22Rv1 (cell line): ENCODE measurements at regions not wholly inside any gene's neighbourhood (a gene's known extent, or its start where the extent isn't known, plus 50 kb on each side); places are given as distances from the start of the nearest gene placed in this dataset.

Experiments
- H3K27ac ChIP-seq: fragments of 450-650 bp; 2 replicates; pipeline ENCODE4 v1.5.1; 2017
- CTCF ChIP-seq: fragments of 450-650 bp; IDR thresholded peaks from 2 replicates; pipeline ENCODE4 v1.5.1; 2017; ENCODE audit warnings: mild to moderate bottlenecking
- ZFX ChIP-seq: fragments of 450-650 bp; IDR thresholded peaks from 2 replicates; pipeline ENCODE4 v1.6.1; 2017; ENCODE audit warnings: antibody characterized with exemption, borderline replicate concordance

- TF ChIP-seq CTCF (no peak), ZFX (no peak)
These were observed 115.3 kb upstream of the NEO1 start for GRCh38 chr15:72936691-72937679.

GRCh38 chr15:72936237-72936636 is 116.0 kb upstream of the NEO1 start:
- no peak overlapping the region for H3K27ac ChIP-seq
- no peak for TF ChIP-seq ZFX
- no peak for TF ChIP-seq CTCF

More at GRCh38 chr15:72936691-72937679, 115.3 kb upstream of the NEO1 start:
- H3K27ac ChIP-seq: no peak overlapping the region

GRCh38 chr15:72935521-72935920 is 116.7 kb upstream of the NEO1 start:
- TF ChIP-seq CTCF (no peak), ZFX (no peak)
- no peak overlapping the region for H3K27ac ChIP-seq

- TF ChIP-seq CTCF: no peak
- TF ChIP-seq ZFX: no peak
- no peak overlapping the region for H3K27ac ChIP-seq
These were observed 117.3 kb upstream of the NEO1 start for GRCh38 chr15:72934921-72935320.

GRCh38 chr15:72933976-72934375 is 118.3 kb upstream of the NEO1 start:
- H3K27ac ChIP-seq: no peak overlapping the region
- TF ChIP-seq ZFX: no peak
- no peak for TF ChIP-seq CTCF

GRCh38 chr15:72932472-72932871 is 119.8 kb upstream of the NEO1 start:
- TF ChIP-seq CTCF: no peak
- TF ChIP-seq ZFX: no peak

GRCh38 chr15:72927451-72927850 is 124.8 kb upstream of the NEO1 start:
- H3K27ac ChIP-seq: no peak overlapping the region
- TF ChIP-seq ZFX: no peak

More at GRCh38 chr15:72932472-72932871, 119.8 kb upstream of the NEO1 start:
- no peak overlapping the region for H3K27ac ChIP-seq
